IPS-NIHi11 (cell line): ENCODE measurements at regions not wholly inside any gene's neighbourhood (a gene's known extent, or its start where the extent isn't known, plus 50 kb on each side); places are given as distances from the start of the nearest gene placed in this dataset.

Experiments
- DNase-seq: peaks from one replicate; pipeline ENCODE4 v3.0.0; 2012; ENCODE audit warnings: mixed read lengths, low spot score

DNA sequence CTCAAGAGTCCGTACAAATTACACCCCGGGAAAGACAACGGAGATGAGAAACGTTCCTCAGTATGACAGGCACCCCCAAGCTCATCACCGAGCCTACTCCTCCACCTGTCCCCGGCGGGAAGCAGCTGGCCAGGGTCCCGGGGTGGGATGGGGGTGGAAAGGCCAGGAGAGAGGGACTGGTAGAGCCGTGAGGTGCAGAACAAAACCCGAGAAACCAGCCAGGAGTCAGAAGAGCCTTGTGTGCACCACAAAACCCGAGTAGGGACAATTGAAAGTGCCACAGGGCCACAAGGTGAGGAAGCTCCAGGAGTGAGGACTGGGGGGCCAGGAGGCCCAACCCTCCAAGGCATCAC is 75.5 kb upstream of the SALL3 start:
- no peak for DNase-seq

DNA sequence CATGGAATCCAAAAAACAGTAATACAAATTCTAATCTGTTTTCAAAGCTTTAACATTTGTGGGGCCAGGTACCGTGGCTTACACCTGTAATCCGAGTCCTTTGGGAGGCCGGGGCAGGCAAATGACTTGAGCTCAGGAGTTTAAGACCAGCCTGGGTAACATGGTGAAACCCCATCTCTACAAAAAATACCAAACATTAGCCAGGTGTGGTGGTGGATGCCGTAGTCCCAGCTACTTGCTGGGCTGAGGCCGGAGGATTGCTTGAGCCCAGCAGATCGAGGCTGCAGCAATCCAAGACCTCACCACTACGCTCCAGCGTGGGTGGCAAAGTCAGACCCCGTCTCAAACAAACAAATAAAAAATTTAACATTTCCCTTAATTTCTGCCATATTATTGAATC is 74.3 kb upstream of the SALL3 start:
- no peak for DNase-seq

DNA sequence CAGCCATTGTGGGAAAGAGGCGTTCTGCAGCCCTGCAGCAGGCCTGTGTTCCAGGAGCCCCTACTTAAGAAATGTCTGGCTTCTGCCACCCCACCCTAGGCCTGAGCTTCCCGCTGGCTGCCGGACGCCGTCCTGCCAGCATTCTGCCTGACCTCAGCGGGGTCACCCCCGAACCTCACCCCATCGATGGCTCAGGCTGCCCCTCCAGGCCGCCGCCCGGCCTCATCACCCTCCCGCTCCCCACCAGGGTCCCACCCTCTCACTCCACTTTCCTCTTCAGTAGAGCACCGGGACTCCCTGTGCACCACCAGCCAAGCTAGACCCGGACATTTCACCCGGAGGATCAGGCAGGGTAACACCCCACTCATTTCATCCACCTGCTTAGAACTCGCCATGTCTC is 73.6 kb upstream of the SALL3 start:
- DNase-seq = no peak

DNA sequence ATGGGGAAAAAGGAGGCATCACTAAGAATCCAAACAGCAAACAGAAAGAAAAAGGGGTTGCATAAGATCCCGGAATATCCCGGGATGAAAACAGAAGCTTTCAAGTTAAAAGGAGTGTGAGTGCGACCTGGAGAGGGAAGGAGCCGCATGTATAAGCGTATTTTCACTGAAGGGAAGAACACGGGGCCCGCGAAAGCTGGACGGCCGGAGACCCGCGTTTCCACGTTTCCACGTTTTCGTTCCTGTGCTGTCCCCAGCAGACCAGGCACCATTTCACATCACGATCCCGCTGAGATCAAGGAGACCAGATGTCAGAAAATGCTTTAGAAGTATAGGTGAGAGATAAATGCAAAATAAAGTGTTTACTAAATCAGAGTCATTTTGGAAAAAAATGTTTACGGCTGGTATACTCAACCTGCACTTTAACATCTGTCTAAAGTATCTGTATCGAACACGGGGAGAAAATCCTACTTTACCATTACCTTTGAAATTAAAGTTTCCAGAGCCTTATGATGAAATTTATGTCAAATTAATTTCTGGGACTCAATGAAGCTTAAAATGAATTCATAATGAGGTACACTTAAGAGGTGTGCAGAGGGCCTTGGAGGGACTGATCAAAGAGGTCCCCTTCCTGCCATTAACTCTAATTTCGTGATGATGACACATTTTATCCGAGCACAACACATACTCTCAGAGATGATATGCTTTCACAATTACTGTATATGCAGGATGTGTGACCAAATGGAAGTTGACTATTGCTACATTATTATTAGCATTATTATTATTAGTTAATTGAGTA is 71.0 kb upstream of the SALL3 start:
- DNase-seq = no peak

DNA sequence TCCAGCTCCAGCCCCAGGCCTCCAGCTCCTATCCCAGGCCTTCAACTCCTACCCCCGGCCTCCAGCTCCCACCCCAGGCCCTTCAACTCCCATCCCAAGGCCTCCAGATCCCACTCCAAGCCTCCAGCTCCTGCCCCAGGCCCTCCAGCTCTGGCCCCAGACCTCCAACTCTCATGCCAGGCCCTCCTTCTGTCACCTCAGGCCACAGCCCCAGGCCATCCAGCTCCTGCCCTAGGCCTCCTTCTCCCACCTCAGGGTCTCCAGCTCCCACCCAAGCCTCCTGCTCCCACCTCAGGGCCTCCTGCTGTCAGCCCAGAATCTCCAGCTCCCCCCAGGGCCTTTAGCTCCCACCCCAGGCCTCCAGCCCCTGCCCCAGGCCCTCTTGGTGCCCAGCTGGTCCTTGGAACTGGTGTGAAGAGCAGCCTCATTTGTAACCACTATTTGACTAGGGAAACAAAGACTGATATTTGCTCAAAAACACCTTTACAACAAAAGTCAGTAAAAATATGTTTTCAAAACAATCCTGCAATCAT is 67.8 kb upstream of the SALL3 start:
- no peak for DNase-seq

DNA sequence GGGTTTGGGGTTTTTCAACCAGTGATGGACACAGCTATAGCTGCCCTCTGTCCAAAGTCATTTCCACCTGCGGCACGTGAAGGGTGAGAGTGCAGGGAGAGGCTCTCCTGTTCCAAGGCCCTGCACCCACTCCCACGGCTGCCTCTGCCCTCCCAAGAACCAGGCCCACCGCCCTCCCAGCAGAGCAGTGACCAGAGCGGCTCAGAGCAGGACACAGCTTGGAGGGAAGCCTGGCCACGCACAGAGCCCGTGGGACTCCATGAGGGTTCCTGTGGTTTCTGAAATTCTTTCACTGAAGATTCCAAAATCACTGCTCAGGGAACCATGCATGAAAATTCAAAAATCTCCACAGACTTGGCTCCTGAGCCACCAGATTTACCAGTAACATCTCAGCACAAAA is 67.3 kb upstream of the SALL3 start:
- no peak for DNase-seq

DNA sequence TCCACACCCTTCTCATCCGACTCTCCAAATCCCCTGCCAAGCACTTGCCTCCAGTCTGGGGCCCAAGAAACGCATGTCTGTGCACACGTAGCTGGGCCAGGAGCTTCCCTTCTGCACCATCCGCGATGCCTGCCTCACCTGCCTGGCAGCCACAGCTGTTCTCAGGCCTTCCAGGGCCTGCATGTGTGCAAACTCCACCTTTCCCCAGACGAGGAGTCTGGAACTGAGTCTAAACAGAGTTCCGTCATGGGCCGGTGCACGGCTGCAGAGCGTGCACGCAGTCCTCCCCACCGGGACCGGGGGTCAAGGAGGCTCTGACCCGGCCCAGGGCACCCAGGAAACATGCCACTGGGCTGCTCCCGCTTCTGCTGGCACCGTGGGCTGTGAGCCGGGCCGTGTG is 66.8 kb upstream of the SALL3 start:
- no peak for DNase-seq

DNA sequence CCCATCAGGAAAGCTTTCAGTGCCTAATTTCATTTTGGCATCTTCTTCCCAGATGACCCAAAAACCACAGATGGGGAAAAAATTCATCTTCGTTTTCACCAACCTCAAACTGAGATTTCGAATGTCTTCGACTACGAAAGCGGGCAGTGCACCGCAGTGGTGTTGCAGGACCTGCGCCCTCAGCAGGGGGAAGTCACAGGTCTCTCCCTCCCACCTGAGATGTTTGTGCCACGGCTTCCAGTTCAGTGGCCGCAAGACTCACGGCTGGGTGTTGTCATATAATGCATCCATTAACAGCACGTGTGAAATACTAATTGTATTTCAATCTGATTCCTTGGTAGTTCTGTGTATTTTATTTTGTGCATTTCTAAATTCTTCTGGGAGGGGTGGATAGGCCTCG is 66.2 kb upstream of the SALL3 start:
- DNase-seq = no peak

DNA sequence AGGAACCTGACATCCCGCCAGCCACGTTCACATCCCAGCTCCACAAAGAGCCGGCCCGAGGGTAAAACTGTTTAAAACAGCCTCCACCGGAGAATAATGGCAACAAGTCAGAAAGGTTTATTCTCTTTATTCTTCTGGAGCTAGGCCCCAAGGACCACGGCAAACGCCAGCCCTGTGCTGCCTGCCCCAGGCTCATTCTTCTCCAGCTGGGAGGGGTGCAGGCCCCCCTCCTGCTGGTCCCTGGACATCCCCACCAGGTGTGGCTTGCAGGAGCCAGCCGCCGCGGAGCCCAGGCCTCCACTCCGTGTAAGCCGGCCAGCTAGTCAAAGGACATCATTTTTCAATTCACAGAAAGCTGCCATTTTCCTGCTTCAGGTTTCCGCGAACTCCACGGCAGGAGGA is 65.8 kb upstream of the SALL3 start:
- no peak for DNase-seq

DNA sequence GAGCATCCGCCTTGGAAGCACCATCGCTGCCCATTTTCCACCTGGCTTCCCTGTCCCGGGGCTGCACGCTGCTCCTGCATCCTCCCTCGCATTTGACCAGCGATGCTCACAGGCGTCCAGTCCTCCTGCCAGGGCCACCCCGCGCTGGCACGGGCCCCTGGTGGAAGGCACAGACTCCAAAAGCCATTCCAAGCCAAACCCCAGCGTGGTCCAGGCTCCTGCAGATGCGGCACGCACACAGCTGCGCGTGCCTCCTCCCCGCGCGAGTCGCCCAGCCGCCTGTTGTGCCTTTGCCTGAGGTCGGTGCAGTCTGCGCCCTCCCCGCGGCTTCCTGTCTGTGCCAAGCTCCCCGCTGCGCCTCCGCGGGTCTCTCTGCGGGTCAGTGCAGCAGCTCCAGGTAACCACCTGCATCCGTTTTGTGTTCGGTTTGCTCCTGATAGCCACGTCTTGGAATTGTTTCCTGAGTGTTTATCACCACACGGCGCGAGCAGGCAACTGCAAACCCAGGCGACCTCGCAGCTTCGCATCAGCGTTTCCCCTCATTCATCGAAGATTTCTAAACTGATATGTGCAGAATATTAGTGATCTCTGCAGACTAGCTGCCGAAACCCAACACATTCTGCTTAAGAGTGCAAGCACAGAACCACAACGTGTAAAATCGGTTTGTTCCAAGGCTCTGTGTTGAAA is 65.2 kb upstream of the SALL3 start:
- DNase-seq = no peak

DNA sequence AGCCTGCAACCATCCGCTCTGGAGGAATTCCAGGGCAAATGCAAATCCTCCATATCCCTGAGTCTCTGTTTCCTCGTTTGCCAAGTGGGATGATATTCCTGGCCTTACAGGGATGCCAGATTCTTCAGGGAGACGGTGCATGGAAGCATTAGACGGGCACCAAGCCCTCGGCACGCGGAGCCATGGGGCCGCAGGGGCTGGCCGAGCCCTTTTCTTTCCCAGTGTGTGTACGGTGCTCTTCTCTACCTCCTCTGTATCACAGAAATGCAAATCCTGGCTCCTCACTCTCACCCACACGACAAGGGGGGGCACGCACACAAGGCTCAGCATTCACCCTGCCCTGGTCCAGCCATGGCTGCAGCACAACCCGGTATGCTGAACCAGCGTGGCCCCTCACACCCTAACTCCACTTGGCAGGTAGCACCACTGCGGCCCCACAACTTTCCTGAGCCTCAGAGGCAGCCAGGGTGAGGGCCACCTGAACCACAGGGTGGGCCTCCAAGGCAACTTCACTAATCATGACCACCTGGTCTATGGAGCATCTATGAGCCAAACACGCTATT is 64.1 kb upstream of the SALL3 start:
- no peak for DNase-seq

DNA sequence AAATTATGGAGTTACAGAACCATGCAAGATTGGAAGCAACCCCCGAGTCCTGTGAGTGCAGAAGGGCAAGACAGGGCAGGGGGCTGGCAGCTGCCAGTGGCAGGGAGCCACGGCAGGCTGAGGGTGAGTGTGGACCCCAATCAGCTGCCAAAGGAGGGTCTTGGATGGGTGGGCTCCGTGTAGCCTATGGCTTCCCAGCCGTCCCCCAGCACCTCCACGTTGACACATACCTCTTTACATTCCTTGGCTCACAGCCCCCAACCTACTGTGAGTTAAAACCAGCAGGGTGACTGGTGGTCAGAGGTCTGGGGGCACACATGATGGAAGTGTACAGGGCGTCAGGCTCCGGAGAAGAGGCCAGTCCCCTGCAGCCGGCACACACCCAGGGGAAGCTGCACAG is 60.9 kb upstream of the SALL3 start:
- DNase-seq = no peak

DNA sequence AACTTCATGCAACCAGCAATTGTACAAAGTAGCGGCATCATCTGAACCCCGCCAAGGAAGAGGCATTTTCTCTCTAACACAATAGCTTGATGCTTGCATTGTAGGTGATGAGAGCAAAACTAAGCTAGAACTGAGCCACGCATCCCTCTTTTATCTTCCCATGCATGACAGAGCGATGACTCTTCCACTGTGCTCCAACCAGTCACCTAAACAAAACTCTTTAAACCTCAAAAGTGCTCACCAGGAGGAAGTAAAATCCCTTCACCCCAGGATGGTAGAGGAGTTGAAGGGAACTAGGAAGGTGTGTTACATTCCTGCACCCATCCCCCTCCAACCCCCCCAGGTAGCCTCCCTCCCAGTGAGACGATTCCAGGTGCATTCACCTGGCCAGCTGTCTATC is 59.7 kb upstream of the SALL3 start:
- no peak for DNase-seq

DNA sequence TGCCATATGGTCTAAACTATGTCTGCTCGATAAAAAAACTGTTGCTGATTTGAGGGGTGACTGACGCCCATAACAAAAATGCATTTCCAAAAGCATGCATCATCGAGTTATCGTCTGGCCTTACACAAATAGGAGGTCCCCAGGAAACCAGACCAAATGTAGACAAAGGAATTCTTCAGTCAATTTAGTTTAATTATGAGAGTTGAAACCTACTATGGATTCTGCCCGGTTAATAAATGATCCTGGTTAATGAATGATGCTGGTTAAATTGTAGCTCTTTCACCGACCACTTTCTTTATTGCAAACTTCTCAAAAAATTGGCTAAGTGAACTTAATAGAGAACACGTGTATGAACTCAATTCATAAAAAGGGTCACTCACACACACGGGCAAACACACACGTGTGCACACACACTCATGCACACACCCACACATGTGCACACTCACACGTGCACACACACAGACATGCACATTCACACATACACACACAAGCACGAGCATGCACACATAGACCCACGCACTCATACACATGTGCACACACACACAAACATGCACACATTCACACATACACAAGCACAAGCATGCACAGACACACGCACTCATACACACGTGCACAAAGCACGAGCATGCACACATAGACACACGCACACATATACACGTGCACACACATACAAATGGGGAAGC is 59.0 kb upstream of the SALL3 start:
- no peak for DNase-seq

DNA sequence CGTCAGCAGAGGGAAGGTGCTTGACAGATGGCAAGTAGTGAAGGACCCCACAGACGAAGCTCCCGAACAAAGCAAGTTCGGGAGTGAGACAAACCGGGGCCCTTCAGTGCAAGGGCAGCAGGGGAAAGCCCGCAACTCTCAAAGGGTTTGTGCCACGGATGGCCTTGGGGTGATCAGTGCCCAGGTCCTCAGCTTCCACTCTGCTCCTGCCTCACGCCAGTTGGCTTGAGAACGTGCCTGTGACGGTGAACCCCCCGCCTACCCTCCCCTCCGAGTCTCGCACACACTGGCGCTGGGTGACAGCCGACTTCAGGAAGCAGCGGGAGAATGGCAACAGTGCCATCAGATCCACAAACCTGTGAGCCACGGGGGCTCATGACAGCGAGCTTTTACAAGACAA is 56.8 kb upstream of the SALL3 start:
- no peak for DNase-seq

DNA sequence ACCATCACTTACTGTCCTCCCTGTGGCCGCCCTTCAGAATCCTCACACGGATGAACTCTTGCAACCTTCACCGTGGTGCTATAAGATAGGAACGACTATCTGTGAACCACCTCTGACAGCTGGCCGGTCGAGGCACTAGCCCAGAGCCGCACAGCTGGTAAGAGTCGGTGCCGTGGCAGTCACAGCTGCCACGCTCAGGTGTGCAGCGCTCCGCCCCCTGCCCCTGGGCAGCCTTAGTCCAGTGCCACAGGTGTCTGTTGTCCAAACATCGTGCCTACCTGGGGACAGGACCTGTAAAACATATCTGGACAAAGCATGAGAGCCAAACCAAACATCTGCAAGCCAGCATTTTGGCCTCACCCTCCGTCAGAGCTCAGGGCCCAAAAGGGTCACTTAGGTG is 55.3 kb upstream of the SALL3 start:
- DNase-seq = no peak

DNA sequence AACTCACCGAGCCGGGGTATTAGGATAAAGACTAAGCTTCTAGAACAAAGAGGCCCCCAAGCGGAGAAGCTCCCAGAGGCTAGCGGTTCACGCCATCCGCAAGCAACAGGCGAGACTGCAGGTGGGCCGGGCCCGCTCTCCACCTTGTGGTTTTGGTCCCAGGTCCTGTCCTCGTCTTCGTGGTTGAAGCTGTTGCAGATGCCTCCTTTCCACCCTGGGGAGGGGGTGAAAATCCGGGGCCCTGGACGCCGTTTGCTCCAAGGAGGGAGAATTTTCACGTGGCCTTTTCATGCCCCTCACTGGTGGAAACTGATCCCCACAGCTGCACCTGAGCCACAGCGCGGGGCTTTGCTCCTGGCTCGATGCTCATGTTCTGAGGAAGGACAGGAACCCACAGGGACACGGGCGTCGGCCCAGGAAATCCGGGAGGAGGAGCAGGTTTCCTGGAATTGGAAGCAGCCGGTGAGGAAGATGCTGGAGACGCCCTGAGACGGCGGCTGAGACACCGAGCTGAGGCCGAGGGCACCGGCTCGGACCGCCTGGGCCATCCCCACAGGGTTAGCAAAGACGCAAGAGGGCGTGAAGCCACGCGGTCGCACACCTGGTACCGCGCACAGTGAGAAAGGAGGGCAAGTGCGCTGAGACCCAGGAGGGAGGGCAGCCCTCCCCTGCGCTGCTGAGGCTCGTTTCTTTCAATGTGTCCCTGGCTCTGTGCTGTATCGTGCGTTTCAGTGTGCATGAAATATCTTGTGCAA is 54.7 kb upstream of the SALL3 start:
- no peak for DNase-seq

DNA sequence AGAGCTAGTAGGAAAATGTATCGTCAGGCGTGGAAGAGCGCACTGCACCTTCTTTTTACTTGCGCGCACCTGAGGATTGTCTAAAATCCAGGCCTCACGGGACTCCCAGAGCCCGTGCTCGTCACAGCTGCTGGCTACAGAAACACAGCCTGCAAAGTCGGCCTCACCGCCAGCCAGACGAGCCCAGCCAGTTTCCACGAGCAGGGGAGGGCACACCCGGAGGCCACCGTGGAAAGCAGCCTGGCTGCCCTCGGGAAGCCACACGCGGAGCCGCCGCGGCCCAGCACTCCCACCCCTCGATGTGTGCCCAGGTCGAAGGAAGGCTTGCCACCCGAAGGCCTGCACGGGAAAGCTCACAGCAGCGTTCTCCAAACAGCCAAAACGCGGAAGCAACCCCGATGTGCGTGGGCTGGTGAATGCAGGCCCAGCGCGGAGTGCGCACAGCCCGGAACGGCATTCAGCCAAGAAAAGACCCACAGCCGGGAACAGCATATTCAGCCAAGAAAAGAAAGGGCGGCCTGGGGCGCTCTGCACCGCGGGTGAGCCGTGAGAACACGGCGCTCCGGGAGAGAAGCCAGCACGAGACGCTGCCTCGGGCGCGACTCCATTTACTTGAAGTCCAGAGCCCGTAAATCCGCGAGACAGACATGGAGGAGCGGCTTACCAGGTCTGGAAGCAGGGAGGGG is 53.9 kb upstream of the SALL3 start:
- no peak for DNase-seq

DNA sequence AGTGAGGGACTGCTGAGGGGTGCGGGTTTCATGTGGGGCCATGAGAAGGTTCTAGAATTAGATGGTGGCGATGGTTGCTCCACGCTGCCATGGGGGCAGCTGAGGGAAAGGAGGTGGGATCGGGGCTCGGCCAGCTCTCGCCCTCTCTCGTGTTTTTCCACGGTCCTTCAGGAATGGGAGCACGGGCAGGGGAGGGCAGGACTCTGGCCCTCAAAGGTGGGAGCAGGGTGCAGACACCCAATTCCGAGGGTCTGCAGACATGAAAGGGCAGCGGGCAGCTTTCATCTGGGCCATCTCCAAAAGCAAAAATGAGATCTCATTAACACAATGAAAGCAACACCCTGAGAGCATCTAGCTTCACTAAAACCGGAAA is 53.4 kb upstream of the SALL3 start:
- no peak for DNase-seq

DNA sequence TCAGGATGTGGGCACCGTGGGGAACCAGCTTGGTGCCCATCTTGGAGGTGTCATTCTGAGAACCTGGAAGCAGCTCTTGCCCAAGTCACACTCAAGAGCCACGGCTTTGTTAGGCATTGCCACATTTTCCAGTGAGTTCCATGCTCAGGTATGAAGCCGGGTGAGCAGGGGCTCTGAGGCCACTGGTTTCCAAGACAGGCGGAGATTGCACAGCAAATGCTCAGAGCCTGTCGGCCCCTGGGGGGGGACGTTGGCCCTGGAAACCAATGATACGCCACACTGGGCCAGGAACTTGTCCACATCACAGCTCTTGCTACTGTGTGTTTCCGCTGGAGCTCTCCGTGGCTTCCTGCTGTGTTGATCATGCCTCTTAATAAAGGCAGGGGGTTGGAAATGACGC is 52.5 kb upstream of the SALL3 start:
- no peak for DNase-seq

DNA sequence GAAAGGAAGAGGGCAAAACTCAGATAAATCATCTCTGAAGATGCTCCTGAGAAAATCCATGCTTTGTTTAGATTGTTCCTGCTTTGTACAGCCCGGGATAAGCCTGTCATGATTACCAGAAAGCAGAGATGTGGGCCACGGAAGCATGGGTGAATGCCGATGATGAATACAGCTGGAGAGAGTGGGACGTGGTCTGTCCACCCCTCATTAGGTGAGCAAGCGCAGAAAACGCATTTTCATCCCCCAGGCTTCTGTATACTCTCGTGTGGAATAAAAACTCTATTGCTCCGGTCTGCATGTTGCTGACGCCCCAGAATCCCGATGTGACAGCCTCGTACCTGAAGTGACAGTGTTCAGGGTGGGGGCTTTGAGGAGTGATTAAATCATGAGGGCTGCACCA is 52.0 kb upstream of the SALL3 start:
- DNase-seq = no peak

DNA sequence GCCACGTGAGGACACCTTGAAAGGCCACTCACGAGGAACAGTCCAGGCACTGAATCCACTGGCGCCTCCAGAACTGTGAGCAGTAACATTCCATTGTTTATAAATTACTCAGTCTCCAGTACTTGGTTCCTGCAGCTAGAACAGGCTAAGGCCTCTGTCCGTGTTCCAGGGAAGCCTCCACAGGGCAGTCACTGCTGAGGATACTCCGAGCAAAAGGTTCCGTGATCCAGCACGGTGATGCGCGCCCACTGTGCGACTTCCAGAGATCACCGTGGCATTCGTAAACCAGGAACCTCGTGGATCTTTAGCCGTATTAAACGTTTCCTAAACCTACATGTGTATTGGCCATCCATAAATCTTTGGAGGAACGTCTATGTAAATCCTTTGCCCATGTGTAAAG is 51.5 kb upstream of the SALL3 start:
- DNase-seq = no peak
